Stromal cell of bone marrow (primary cell): ENCODE measurements at regions not wholly inside any gene's neighbourhood (a gene's known extent, or its start where the extent isn't known, plus 50 kb on each side); places are given as distances from the start of the nearest gene placed in this dataset.

Experiments used
- DNase-seq: peaks from one replicate; pipeline ENCODE4 v3.0.0-alpha.2; 2012; ENCODE audit warnings: low read depth

- DNase-seq = peak; percentile 83
These were observed 52.0 kb upstream of the OSBPL8 start for GRCh38 chr12:76611533-76611932.

- DNase-seq = no peak
These were observed 54.8 kb upstream of the OSBPL8 start for GRCh38 chr12:76614364-76614763.

GRCh38 chr12:76618031-76618430, 58.5 kb upstream of the OSBPL8 start:
- DNase-seq = no peak

- DNase-seq = peak; percentile 33
These were observed 62.0 kb upstream of the OSBPL8 start for GRCh38 chr12:76621582-76622024.

GRCh38 chr12:76622351-76622750, 62.8 kb upstream of the OSBPL8 start:
- no peak for DNase-seq

- no peak for DNase-seq
These were observed 63.3 kb upstream of the OSBPL8 start for GRCh38 chr12:76622915-76623314.

DNA sequence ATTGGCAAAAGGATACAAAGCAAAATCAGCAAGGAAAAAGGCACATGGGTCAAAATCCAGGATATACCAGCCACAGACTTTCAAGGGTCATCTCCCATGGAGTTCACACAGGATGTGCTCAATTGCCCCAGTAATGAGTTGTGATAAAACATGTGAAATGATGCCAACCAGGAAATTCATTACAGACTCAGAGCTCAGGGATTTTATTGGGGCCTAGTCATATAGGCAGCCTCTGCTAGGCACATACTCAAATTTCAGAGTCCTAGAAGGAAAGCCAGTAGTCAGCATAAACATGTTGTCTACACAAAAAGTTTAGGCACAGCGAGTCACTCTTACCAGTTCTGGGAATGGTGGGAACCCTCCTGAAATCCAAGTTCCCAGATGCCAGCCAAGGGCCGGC, 64.4 kb upstream of the OSBPL8 start:
- DNase-seq = peak; percentile 54

DNA sequence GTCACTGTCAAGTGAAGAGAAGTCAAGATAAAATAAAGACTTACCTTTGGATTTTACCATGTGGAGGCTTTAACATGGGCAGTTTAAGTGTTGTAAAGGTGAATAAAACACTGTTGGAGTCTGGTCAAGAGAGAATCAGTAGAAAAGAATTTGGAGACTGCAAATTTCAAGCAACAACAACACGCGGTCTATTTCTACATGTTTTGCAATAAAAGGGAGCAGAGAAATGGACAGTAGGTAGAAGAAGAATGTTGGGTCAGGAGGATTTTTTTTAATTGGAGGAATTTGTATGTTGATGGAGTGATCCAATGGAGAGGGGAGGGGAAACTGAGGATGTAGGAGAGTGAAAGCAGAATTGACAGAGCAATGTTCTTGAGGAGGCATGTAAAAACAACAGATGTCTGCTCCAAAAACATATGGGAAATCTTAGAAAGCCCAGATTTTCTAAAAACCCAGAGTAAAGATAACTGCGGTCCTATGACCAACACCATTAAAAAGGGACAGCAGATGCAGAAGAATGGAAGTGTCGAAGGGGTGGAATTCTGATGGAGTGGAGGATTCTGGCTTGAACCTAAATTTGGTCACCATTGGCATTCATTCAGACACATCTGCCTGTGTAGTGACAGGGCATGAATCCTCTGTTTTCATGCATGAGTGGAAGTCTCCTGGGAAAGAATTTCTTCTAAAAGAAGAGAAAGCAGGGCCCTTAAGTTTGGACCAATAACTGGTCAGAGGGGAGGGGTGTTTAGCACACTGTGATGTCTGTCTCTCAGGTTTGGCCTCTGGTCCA, 68.0 kb upstream of the OSBPL8 start:
- no peak for DNase-seq

DNA sequence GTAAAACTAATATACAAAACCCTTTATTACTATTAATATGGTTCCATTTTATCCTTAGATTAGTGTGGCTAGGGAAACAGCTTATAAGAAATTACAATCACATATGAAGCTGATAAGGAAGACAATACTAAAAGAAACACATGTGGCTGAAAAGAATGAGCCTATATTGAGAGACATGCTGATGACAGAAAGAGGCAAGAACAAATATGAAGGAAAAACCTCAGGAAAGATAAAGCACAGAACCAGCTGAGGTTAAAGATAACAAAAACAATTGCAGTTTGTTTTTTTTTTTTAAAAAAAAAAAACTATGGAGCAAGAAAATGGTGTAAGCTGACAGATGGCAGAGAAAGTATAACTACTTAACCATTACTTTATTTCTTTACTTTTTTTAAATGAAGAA, 69.2 kb upstream of the OSBPL8 start:
- no peak for DNase-seq

- DNase-seq = no peak
These were observed 72.2 kb upstream of the OSBPL8 start for GRCh38 chr12:76631741-76632140.

GRCh38 chr12:76633415-76633814, 73.8 kb upstream of the OSBPL8 start:
- no peak for DNase-seq

- DNase-seq = no peak
These were observed 74.6 kb upstream of the OSBPL8 start for GRCh38 chr12:76634133-76634532.

GRCh38 chr12:76636121-76636692, 76.6 kb upstream of the OSBPL8 start:
- DNase-seq = no peak

GRCh38 chr12:76637807-76638206, 78.2 kb upstream of the OSBPL8 start:
- DNase-seq = peak; percentile 5

GRCh38 chr12:76639646-76640045, 80.1 kb upstream of the OSBPL8 start:
- no peak for DNase-seq

GRCh38 chr12:76641073-76641472, 81.5 kb upstream of the OSBPL8 start:
- no peak for DNase-seq

- no peak for DNase-seq
These were observed 82.4 kb upstream of the OSBPL8 start for GRCh38 chr12:76641961-76642360.

DNA sequence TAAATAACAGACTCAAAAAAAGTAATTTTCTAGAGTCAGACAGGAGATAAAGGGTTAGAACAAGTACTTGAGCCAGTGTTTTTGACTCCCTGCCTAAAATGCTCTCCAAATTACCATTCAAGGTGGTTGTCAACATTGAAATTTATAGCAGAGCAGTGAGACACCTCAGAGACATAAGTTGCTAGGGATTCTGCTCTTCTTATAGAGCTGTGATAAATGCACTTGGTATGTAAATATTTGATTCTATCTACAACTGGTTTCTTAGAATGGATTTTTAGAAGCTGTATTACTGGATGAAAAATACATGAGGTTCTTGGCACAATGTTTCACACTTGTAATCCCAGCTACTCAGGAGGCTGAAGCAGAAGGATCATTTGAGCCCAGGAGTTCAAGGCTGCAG, 83.9 kb upstream of the OSBPL8 start:
- DNase-seq = no peak

GRCh38 chr12:76644950-76645349, 85.4 kb upstream of the OSBPL8 start:
- DNase-seq = no peak

DNA sequence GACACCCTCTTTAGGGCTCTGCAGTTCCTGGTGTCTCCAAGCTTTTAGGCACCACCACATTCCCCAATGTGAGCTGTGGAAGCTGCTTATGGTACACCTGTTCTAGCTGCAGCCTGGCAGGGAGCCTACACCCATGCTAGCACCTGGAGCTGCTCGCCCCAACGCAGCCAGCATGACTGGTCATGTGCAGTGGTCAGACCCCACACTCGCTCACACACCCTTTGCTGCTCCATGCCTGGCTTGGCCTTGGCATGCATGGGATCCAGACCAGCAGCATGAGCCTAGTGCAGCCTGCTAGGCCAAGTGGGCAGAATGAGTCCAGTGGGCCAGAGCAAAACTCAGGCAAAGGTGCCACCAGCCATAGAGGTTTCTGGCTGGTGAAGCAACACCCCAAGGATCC, 86.4 kb upstream of the OSBPL8 start:
- no peak for DNase-seq

DNA sequence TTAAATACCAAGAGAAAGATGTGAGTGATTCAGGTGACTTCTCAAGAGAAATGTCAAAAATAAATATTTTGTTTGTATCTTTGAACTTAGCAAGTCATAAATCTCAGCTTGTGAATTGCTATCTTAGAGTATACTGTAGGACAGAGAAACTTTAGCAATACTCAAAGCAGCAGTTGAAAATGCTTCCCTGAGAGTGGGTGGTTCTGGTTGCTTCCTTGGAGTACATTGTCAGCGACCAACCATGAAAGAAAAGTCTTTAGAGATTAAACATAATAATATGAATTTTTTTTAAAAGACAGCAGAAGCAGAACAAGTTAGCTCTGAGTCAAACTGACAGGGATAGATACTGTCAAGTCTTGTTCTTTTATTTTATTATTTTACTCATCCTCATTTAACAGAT, 86.8 kb upstream of the OSBPL8 start:
- DNase-seq = no peak

- DNase-seq = no peak
These were observed 89.5 kb upstream of the OSBPL8 start for GRCh38 chr12:76649099-76649498.

DNA sequence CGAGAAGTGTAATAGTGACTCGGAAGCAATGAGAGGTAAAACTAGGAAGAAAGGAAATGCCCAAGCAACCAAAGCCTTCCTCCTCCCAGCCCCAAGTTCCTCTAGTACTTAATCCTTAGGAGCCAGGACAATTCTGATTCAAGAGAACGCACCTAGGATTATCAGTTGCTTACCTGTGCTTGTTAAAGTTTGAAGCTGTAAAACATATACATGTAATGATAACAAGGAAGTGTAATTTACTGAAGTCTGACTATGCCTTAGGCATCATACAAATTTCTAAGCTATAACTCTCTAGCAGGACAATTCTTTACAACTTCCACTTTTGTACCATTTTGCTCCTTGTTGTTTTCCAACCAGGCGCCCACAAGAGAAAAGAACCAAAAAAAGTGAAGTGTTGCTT, 92.8 kb upstream of the OSBPL8 start:
- DNase-seq = no peak

DNA sequence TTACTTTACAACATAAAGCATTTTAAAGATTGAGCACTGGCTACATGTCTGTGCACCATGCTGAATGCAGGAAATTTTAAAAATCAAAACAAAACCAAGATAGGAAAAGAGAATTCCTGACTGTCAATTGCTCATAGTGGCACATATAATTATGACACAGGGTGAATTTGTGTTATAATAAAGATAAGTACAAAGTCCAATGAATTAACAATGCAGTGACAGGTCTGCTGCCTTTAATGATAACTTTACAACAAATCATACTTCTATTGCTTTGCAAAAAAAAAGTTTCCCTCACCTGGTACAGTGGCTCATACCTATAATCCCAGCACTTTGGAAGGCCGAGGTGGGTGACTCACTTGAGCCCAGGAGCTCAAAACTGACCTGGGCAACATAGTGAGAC, 93.8 kb upstream of the OSBPL8 start:
- DNase-seq = no peak
